ENCODE measurements at regions not wholly inside any gene's neighbourhood (a gene's known extent, or its start where the extent isn't known, plus 50 kb on each side); places are given as distances from the start of the nearest gene placed in this dataset.

GRCh38 chr6:165944002-165944466 lies 223.6 kb downstream of the TBXT start:
- DNase-seq = no peak

- DNase-seq = no peak
Measured at GRCh38 chr6:165941786-165942185, 225.9 kb downstream of the TBXT start.

GRCh38 chr6:165941249-165941775 lies 226.3 kb downstream of the TBXT start:
- no peak for DNase-seq

GRCh38 chr6:165940366-165940765 lies 227.3 kb downstream of the TBXT start:
- no peak for DNase-seq

- DNase-seq = no peak
Measured at GRCh38 chr6:165939601-165940290, 227.9 kb downstream of the TBXT start.

DNA sequence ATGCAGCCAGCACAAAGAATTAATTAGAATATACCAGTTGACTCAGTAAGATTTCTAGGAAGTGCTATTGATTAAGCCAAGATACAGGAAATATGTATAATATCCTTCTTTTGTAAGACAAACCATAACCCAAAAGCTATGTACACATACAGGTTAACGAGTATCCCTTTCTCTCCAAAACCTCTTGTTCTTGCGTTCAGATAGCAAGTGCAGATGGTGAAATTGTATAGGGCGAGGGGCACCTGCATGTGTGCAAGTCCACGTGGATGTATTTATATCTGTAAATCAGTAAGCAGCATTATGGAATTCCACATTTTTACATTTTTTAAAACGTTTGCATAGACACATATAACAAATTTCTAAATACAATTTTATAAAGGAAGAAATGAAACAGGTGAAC lies 228.6 kb downstream of the TBXT start:
- DNase-seq = no peak

DNA sequence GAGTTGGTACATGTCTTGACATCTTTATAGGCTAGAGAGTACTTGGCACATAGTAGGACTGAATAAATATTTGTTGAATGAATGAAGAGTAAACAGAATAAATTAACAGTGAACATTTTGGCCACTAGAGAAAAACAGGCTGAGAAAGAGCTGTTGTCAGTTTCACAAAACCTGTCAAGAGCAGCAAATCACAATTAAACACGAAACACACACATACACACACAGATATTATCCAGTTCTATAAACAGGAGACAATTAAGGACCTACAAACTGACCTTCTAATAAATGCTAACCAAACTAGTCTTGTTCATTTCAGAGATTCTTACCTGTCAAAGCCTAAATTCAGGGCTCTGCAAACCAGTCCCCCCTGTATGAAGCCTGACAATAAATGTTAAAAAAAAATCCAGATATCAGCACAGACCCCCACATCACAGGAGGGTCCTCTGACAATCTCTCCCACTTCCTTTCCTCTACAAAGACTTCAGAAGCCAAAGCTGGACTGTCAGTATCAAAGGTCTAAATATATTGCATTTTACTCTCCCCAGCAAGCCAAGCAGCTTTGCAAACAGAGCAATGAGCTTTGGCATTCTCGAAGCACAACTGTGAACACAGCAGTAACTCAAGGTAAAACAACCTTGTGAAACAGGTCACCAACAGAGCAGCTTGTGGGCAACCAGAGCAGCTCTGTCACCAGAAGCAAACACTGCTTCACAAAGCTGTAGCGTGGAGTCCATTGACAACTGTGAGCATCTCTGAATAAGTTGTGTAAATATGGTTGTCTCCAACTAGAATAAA lies 229.9 kb downstream of the TBXT start:
- DNase-seq = no peak

DNA sequence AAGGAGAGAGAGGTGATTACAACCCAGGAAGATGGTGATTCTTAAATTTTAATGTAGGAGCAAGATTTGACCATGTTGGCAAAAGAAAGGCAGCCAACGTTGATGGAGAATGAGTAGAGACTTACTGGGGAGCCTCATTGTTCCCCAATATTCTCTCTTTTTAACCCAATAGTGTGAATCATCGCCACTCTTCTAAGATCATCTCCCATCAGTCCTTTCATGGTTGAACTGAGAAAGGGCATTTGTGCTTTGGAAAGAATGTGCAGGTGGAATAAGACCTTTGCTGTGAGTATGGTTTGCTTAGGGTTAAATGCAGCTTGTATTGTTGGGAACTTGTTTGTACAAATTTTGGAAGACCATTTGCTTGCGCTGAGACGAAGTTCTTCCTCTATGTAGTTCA lies 231.0 kb downstream of the TBXT start:
- DNase-seq = no peak

GRCh38 chr6:165936096-165936495 lies 231.6 kb downstream of the TBXT start:
- no peak for DNase-seq

DNA sequence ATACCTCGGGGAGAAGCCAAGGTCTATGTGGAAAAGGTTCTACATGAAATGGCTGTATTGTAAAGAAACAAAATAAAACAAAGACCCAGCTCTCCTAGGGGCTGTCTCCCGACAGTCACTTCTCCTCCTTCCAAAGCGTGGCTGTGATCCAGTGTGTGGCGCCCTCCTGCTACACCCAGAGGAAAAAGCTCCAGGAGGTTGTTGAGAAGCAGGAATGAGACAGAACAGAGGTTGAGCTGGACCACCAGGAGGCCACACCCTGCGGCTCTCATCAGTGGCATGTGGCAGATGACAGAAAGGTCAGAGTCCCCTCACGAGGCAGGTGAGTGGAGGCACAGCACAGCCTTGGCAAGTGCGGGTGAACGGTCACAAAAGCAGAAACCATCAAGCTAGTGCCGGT lies 236.0 kb downstream of the TBXT start:
- no peak for DNase-seq

DNA sequence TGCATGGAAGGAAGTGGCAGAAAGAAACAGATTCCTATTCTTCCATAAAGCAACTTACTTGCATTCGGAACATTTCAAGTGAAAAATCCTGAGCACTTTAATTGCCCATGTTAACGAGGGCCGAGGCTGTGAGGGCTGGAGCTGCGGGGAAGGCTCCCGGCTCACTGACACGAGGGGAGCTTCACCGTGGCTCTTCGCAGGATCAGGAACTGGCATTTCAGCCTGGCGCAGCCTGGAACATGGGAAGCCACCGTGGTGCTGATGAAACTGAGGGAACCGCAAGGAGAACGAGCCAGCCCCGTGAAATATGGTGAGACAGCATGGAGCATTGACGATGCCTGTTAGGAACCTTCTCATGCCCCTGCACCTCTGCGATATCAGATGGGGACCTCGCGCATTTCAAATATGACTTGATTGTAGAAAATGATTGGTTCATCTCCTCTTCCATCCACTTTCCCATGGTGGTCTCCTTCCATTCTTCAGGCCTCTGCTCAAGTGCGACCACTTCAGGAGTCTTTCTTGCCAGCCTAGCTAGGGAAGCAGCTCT lies 236.9 kb downstream of the TBXT start:
- DNase-seq = no peak

- DNase-seq = no peak
Measured at GRCh38 chr6:165929607-165930006, 238.0 kb downstream of the TBXT start.

GRCh38 chr6:165926378-165926777 lies 241.3 kb downstream of the TBXT start:
- no peak for DNase-seq

DNA sequence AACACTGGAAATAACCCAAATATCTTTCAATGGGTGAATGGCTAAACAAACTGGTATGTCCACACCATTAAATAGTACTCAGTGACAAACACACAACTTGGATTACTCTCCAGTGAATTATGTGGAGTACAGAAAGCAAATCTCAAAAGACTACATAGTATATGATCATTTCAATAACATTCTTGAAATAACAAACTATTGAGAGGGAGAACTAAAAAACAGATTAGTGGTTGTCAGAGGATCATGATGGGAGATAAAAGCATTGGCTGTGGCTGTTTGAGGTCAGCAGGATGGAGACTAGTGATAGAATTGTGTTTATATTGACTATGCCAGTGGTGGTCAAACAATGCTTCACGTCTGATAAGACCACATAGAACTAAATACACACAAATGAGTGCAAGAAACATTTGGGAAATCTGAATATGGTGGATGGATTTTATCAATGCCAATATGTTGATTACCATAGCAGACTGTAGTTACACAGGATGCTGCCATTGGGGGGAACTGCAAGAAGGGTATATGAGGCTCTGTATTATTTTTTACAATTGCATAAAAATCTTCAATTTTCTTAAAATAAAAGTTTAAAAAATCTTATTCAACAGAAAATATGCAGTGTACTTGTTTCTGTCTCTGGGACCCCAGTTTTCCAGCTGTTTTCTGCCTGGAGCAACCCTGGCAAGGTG lies 242.0 kb downstream of the TBXT start:
- DNase-seq = no peak

- peak; percentile 4 for DNase-seq
Measured at GRCh38 chr6:165922309-165922794, 245.3 kb downstream of the TBXT start.

GRCh38 chr6:165920896-165921671 lies 246.6 kb downstream of the TBXT start:
- DNase-seq = no peak

GRCh38 chr6:165917576-165917975 lies 250.1 kb downstream of the TBXT start:
- DNase-seq = no peak

DNA sequence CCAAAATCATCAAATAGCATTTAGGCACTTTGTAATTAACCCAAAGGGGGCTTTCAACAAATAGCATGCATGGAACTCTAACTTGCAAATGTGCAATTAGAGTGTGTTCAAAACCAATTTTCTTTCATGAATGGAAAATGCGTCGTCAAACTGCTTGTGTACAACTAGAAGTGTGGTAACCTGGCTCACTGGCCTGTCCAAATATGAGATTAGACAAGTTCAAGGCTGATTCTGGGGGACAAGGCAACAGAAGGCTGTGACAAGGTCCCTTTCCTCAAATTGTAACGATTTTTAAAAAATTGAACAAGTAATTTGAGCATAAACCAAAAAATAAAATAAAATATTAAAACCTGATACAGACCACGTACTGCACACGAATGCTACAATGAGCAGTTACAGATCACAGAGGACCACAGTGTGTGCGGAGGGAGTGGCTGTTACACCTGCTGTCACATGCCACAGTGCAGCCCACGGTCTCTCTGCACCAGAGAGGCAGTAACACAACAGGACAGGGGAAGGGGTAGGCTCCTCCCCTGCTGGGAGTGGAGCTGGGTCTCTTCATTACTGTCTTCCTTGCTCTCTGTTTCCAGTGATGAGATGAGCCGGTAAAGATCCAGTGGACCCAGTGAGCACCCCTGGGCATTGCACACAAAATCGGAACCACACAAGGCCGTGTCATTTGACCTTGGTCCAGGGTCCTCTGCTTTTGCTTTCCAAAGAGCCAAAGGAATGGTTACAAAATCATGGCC lies 252.2 kb upstream of the PDE10A start:
- no peak for DNase-seq

- no peak for DNase-seq
Measured at GRCh38 chr6:165913676-165914570, 250.9 kb upstream of the PDE10A start.

Measured in dermis blood vessel endothelial cell (primary cell).